PFSK-1 (cell line): ENCODE measurements at regions not wholly inside any gene's neighbourhood (a gene's known extent, or its start where the extent isn't known, plus 50 kb on each side); places are given as distances from the start of the nearest gene placed in this dataset.

Experiments
- FOXP2 ChIP-seq: optimal IDR thresholded peaks from 2 replicates; pipeline ENCODE3; 2011; ENCODE audit warnings: borderline replicate concordance, control low read depth, inconsistent platforms; ENCODE audit not compliant: insufficient read depth; ENCODE audit errors: extremely low read length, extremely low read depth
- POLR2AphosphoS5 ChIP-seq: IDR thresholded peaks from 2 replicates; pipeline ENCODE4 v1.6.1; 2012; ENCODE audit warnings: low read depth, mild to moderate bottlenecking, control low read depth, low read length, moderate library complexity
- REST ChIP-seq, 2 experiments: IDR thresholded peaks; 2 replicates each; pipeline versions ENCODE4 v1.6.1 to v1.8.0; 2011 to 2012; ENCODE audit warnings: low read depth in 2 of 2, low read length in 2 of 2, control low read depth in 1 of 2, inconsistent platforms in 1 of 2, mild to moderate bottlenecking in 1 of 2, moderate library complexity in 1 of 2; ENCODE audit not compliant: insufficient read depth in 1 of 2

- TF ChIP-seq REST (IDR thresholded peaks at IDR 0.05; ENCODE audit: insufficient read depth in 1 of 2, low read depth in 2 of 2, low read length in 2 of 2) (no peak), FOXP2 (no peak), POLR2AphosphoS5 (no peak)
Measured at GRCh38 chr21:23874271-23874670, 1733.0 kb downstream of the MRPL39 start.
